Stimulated activated CD4-positive, alpha-beta T cell treated with anti-CD3 and anti-CD28 coated beads, TNF-alpha, amount 100 ng/mL, for 1 hour (primary cell): ENCODE measurements at regions not wholly inside any gene's neighbourhood (a gene's known extent, or its start where the extent isn't known, plus 50 kb on each side); places are given as distances from the start of the nearest gene placed in this dataset.

ENCODE experiments used
- DNase-seq, 3 donors: peaks; one replicate each; pipeline ENCODE4 v3.0.0-alpha.2; 2020; ENCODE audit warnings: low read depth in 3 of 3, low spot score in 1 of 3

- DNase-seq = no peak
Measured at GRCh38 chr6:98280492-98280891, 553.9 kb upstream of the POU3F2 start.

DNA sequence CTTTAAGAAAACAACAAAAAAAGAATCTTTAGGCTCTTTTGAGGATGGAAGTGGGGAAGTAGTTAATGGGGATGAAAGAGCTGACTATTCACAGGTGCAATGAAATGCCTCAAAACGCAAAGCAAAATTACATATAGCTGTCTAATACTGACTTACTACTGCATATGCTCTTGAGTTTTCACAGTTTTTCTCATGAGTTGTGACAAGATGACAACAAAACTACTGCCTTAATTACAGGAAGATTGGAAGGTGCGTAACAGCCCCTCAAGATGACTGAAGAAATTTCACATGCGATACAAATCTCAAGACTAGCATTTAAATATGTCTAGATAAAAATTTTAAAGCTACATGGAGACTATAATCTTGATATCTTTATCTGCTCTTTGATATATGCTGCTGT, 547.8 kb upstream of the POU3F2 start:
- DNase-seq = no peak

- DNase-seq = no peak
Measured at GRCh38 chr6:98287876-98288275, 546.5 kb upstream of the POU3F2 start.

GRCh38 chr6:98292810-98293209, 541.6 kb upstream of the POU3F2 start:
- no peak for DNase-seq

DNA sequence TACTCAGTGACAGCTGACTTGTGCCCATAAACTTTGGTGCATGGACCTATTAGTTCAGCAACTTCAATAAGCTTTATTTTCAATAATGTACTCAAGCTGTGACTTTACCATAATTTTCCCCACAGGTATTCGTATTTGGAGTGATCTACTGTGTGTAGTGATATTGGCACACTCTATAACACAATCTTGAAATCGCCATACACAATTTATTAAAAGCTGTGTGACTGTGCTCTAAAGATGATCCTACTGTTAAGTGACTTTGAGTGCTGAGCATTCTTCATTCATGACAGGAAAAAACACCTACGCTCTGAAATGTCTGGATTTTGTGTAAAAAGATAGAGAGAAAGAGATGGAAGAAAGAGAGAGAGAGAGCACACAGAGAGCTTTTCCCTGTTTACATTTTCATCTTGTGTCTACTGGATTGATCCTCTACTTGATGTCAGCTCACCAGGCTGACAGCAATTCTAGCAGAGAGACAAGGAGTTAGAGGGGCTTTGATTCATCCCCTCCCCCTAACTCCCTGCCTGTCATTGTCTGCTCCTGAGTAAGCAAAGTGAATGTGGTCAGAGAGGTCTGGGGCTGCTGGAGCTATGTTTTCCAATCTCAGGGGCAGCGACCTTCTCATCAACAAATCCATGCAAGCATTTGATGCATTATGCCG, 538.7 kb upstream of the POU3F2 start:
- no peak for DNase-seq

- DNase-seq = no peak
Measured at GRCh38 chr6:98308564-98308963, 525.8 kb upstream of the POU3F2 start.

DNA sequence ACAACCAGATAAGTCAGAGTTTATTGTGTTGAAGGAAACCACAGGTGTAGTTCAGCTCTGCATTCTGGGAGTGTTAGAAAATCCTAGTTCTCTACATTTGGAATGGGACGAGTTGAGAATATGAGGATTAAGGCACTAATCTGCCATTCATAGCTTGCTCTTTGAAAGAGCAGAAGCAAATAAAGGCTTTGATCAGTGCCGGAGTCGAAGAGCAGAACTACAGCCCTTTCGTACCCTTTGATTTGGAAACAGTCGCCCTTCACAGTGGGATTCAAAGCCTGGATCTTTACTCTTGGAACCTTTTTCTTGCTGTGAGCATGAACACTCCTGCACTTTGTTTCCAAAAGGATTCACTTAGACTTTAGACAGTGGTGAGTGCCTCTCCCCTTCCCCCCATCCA, 523.9 kb upstream of the POU3F2 start:
- no peak for DNase-seq

- no peak for DNase-seq
Measured at GRCh38 chr6:98323605-98324004, 510.8 kb upstream of the POU3F2 start.

GRCh38 chr6:98324446-98324845, 509.9 kb upstream of the POU3F2 start:
- DNase-seq = no peak

GRCh38 chr6:98325366-98325765, 509.0 kb upstream of the POU3F2 start:
- no peak for DNase-seq

GRCh38 chr6:98333273-98333672, 501.1 kb upstream of the POU3F2 start:
- DNase-seq = no peak

DNA sequence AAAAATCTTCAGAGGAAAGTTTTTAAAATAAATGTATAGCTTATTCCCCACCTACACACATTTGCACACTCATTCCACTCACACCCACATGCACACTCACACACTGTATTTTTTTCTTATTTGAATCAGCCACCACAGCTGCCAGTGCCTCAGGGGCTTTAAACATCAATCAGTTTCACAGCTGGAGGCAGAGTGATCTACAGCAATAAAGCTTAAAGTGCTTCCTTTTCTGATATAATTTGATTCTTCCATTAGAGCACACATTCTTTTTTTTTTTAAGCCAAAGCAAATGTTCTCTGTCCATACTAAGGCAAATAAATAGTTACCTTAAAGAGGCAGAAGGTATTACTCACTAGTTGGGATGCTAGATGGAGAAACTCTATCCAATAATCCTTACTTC, 498.8 kb upstream of the POU3F2 start:
- no peak for DNase-seq

GRCh38 chr6:98339506-98339905, 494.9 kb upstream of the POU3F2 start:
- DNase-seq = no peak

DNA sequence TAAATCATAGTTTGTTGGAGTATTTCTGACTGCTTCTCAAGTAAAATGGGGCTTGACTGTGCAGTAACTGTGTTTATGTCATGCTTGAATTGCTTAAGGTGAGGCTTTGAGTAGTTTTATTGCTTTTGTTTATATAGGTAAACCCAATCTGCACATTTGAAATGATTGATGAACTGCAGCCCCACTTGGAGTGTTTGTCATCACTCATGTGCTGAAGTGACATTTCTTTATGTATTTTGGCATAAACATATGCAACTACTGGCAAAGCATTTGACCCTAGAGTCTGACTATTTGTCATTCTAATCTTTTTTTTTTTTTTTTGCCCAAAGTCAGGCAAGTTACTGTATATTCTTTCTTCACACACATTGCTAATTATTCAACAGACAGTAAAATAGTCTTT, 491.4 kb upstream of the POU3F2 start:
- no peak for DNase-seq

DNA sequence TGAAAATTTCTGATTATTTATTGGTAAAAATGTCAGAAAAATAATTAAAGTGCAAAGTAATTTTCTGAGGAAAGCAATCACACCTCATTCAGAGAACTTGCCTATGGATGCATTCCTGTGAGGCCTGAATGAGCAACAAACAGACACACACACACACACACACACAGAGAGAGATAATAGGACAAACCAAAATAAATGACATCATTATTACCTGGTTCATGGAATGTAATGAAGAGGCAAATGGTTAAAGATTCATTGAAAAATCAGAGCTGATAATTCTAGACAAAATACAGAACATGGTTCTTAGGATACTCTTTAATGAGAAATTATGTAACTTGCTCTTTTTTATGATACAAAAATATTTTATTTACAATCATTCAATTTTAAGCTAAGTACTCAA, 490.6 kb upstream of the POU3F2 start:
- no peak for DNase-seq

DNA sequence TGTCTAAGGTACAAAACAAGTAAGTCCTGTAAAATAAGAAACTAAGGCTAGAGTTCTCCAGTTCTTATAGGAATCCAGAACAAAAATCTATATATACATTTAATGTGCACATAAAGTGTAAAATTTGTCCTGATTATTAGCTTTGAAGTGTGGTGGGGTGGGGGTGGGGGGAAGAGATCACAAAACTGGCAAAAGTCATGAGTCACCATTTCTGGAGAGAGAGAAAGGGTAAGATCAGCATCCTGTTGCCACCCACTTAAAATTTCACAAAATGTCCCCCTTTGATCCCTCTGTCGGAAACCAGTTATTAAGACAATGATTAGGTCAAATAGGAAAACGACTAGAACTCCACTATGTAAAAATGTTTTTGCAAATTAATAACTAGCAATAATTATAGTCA, 482.0 kb upstream of the POU3F2 start:
- DNase-seq = no peak

GRCh38 chr6:98358173-98358572, 476.2 kb upstream of the POU3F2 start:
- DNase-seq = no peak

- DNase-seq = no peak
Measured at GRCh38 chr6:98366371-98366770, 468.0 kb upstream of the POU3F2 start.

GRCh38 chr6:98380589-98380988, 453.8 kb upstream of the POU3F2 start:
- no peak for DNase-seq

DNA sequence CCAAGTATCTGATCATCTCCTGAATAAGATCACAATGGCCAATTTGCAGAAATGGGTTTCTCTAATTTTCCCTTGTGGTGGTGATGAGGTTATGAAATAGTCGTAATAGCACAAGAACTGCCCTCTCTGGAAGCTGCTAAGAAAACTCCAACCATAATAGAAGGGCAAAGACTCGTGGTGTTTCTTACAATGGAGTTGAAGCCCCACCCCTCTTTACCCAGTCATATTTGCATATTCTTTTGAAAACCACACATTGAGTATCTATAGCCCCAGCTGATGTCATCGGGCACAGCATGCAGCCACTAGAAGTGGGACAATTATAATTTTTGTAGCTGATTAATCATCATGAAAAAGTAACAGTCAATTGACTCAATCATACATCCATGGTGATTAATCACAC, 452.1 kb upstream of the POU3F2 start:
- no peak for DNase-seq

DNA sequence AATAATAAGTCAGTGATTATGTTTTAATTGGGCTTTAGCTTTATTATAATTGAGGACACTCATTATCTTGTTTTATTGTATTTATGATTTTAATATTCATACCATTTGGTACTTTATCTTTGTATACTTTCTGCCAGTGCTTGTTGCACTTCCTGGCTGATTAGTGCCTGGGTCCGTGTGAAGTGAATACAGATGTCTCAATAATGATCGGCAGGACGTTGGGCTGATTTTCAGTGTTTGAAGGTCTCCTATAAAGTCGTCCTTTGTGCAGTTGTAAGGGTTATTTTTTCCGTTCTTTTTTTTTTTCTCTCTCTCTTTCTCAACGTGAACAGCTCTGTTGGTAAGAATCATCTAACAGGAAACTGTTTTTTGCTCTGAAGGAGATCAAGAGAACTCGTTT, 450.0 kb upstream of the POU3F2 start:
- no peak for DNase-seq

DNA sequence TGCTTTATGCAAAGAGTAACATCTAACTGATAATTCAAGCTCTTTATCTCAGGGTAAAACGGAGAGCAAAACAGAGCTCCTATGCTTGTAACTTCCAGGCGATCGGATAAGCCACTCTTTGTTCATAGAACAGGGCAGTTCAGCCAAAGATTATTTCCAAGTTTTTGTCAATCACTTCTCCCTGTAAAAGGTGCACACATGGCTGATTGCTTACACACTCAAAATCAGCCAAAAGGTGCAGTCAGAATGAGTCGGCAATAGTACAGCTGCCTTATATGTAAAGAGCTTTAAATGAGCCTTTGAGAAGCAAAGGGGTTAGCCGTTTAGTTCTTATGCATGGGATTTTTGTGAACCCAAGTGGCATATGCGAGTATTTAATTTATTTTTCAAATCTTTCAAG, 449.6 kb upstream of the POU3F2 start:
- no peak for DNase-seq

DNA sequence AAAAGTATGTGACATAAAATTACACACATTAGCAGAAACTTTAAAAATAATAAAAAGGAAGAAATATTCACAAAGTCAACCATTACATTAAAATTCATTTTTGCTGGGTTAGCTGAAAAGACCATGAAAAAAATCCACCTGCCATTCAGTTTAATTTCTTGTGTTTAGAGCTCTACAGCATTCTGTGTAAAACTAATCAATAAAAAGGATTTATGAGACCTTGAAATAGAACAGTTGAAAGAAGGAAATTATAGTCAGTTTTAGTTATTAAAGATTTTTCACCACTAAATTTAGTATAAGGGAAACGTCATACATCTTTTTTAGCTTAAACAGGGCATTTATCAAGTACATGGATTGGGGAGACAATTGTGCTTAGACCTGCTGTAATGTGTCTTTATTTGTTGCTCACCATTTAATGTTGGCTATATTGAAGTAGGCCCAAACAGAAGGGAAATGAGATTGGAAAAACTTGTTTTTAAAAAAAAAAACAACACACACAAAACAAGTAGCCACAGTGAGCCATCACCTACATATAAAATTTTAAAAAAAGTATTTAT, 438.7 kb upstream of the POU3F2 start:
- DNase-seq = no peak
